ENCODE measurements at regions not wholly inside any gene's neighbourhood (a gene's known extent, or its start where the extent isn't known, plus 50 kb on each side); places are given as distances from the start of the nearest gene placed in this dataset.
A peak's percentile ranks its signal among the peaks of the same experiment; 100 is the strongest.

DNA sequence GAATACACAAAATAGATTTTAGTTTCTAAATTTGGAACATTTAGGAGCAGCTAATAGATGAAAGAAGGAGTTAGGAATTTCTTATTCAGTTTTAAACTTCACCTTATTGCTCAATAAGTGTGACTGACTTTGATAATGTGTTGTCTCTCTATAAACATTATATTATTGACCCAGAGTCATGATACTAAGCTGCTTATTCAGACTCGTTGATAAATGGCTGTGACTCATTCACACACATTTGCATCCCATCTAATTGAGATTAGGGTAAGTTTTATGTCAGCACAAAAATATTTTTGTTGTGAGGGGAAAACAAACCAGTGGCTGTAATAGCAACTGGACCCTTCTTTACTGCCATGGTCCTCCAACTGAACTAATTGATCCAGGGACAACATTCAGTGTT is 137.6 kb downstream of the GOLIM4 start:
- no peak for DNase-seq

DNA sequence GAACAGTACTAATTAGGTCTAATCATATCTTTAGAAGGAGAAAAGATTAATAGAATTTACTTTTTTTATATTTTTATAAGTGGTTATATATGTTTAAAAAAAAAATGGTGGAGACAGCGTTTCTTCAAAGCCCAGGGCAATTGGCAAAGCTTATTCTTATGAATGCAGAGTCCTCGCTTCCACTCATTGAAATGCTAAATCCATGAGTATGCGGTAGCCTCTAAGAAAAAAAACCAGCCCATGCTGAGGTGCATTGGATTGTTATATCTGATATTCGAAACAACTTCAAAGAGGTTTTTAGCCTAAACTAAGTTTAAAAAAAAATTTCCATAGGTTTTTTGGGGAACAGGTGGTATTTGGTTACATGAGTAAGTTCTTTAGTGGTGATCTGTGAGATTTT is 142.8 kb downstream of the GOLIM4 start:
- no peak for DNase-seq

DNA sequence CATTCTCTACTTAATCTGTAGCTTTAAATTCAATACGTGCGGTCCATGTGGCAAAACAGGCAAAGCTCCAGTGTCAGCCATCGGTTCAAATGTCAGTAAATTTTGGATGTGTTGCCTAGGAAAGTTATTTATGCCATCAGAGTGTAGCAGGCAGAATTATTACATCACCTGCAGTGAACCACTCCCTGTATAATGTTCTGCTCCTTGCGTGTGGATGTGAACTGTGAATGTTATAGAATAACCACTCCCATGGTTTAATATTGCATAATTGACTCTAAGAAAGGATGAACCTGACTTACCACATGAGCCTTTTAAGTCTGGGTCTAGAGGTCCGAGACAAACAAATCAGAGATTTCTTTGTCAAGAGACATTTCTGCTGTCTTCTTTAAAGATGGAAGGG is 145.5 kb downstream of the GOLIM4 start:
- DNase-seq, result no peak

DNA sequence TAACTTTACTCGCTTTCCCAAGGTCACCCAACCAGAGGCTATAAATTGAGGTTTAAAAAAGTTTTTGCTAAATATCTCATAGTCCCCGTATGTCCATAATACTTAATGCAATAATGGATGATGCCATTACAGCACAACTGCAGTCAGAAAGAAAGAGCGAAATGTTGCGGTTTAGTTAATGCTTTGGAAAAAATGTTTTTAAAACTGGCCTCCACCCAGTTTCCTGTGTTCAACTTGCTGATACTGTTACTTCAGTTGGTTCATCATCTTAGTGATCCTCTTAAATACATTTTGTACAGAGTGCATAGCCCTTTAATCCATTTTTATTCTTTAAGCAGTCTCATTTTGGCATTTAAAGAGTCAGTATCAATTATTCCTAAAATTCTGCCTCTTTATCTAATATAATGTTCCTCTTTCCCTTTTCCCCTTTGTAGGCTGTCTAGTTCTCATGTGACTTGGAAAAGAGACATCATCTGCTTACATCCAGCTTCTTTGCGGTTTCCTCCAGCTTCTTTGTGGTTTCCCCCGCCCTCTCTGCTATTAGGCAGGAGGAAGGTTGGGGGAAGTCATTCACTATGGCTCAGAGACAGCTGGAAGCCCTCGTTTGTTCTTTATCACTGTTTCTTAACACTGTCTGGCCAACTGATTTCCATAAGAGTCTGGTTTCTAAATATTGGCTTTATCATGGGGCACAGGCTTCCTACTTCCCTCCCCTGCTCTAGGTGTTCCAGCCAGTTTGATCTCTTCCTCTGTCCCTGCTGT is 154.3 kb downstream of the GOLIM4 start:
- no peak for DNase-seq

GRCh38 chr3:167940241-167940640 is 155.5 kb downstream of the GOLIM4 start:
- no peak for DNase-seq

DNA sequence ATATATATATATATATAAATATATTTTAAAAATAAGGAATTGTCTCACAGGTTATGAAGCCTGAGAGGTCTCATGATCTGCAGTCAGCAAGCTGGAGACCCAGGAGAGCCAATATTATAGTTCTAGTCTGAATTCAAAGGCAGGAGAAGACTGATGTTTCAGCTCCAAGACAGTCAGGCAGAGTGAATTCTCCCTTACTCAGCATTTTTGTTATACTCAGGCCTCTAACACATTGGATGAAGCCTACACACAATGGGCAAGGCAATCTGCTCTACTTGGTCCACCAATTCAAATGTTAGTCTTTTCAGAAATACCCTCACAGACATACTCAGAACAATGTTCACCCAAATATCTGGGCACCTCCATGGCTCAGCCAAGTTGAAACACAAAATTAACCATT is 157.2 kb downstream of the GOLIM4 start:
- no peak for DNase-seq

DNA sequence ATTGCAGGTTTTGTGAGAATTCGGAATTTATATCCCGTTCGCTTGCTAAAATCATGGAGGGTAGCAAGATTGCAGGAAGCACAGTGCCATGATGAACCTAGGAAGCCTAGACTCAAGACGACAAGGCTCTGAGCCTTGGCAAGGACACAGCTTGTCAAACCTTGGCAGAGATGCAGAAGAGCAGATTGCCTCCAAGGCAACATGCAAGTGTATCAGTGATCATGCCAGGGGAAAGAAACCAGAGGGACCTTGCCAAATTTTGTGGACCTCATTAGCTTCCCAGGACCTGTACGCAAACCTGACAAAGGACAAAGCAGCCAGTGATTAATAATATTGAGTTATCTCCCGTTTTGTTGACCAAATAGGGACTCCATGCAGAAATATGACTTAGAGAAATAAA is 159.7 kb downstream of the GOLIM4 start:
- DNase-seq, result no peak

DNA sequence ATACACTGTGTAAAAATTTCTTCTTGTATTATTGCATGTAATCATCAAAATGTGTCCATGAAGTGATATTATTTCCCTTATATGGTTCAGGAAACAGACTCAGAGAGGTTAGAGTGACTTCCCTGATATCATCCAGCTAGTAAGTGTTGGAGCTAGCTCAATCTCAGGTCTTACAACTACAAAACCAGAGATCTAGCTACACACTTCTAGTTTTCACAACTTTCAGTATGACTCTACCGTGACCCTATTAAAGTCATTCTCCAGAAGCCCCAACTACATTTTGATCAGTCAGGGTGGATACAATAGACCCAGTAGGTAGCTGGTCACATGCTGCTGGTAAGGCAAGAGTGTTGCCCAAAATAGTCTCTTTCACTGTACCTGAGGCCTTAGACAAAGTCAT is 165.3 kb downstream of the GOLIM4 start:
- DNase-seq, result no peak

- DNase-seq, result no peak
Measured at GRCh38 chr3:167929968-167930367, 165.8 kb downstream of the GOLIM4 start.

- no peak for DNase-seq
Measured at GRCh38 chr3:167928381-167928780, 167.3 kb downstream of the GOLIM4 start.

GRCh38 chr3:167920747-167921146 is 175.0 kb downstream of the GOLIM4 start:
- DNase-seq, result no peak

DNA sequence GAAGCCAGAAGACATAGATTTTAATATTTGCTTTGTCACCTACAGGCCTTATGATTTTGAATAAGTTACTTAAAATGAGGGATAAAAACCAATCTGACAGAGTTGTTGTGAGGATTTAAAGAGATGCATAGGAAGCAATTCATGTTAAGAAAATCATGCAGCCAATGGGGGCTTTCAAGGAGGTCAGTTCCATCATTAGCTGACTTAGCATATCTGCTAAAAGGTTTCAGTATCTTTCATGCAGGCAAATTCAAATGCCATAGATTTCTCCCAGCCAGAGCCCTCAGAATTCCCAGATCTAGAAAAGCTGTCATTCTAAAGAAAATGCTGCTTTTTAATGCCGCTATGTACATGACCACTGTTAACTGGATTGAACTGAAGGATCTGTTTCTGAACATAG is 176.1 kb downstream of the GOLIM4 start:
- DNase-seq, result no peak

- peak; percentile 49 for DNase-seq
Measured at GRCh38 chr3:167918686-167919085, 177.0 kb downstream of the GOLIM4 start.

DNA sequence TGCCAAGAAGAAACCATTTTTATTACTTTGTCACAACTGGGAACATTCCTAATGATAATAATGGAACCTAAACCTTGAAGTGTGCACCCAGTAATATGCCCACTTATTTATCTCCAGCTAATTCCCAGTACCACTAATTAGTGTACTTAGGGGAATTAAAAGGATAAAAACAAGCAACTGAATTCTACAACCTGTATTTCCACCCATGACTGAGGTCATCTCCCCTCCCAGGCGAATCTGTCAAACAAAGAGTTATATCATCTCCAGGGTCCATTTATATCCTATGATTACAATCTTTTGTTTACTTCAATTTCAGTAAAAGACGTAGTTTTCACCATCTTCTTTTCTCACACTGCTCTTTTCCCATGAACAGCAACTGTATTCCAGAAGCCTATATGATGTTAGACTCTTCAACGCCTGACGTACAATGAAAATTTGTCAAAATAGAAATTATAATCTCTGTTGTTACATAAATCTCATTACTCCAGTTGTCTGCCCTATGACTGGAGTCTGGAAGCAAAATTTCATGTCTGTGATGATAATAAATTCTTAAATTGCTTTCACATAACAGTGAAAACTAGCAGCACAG is 177.6 kb downstream of the GOLIM4 start:
- DNase-seq, result peak; percentile 78

DNA sequence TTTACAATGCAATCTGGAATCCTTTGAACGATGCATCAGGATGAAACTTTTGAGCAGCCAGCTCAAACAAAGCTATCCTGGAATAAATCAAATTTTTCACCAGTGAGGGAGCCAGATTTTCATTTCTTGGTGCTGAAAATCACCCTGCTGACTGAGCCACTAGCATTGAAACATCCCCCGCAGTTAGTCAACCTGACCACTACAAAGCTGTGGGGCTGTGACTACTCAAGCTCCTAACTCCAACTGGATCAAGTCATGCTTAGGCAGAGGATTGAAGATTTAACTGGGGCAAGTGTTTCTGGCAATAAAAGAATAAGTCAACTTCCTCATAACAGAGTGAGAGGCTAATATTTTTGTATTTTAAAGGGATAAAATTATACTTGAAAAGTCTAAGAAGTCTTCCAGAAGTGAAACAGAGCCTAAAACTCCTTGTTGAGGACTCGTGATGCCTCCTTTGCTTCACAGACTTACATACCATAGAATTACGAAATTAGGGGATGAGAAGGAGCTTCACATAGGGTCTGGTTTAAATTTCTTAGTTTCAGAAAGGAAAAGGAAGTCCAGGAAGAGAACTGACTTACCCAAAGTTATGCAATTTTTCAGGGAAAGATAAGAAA is 177.8 kb downstream of the SERPINI1 start:
- no peak for DNase-seq

DNA sequence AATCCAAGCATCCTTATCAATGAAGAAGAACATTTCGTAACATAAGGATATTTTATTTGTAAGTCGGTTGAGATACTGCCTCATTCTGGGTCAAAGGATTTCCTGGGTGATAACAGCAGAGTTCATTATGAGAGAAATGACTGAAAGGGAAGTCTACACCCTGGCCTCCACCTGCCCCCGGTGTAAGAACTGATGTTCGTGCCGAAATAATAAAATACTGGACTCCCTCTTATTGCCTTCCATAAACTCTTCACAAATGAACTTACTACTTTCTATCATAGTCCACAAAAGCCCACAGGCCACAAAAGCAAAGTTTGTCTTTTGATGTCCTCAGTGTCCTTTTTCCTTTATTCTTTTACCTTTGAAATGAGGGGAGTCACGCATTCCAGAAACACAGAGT is 174.4 kb downstream of the SERPINI1 start:
- DNase-seq, result no peak

- no peak for DNase-seq
Measured at GRCh38 chr3:167909504-167909896, 174.0 kb downstream of the SERPINI1 start.

GRCh38 chr3:167908746-167909503 is 173.4 kb downstream of the SERPINI1 start:
- DNase-seq, result no peak

GRCh38 chr3:167908221-167908620 is 172.7 kb downstream of the SERPINI1 start:
- DNase-seq, result no peak

- no peak for DNase-seq
Measured at GRCh38 chr3:167901138-167901537, 165.6 kb downstream of the SERPINI1 start.

DNA sequence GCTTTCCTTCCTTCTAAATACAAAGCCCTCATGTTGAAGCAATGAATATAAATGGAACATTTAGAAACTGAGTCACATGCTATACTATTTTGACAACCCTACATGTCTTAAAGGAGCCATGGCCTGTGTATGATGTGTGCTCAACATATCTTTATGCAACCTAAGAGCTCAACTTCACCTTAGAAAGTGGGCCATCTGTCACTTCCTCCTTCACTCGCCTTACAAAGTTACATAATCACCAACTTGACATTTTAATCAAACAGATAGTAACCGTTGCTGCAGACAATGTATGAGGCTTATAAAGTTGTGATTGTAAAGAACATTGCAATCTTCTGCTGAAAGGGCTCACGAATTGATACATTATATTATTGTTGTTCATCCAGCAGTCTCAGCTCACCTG is 163.6 kb downstream of the SERPINI1 start:
- no peak for DNase-seq

DNA sequence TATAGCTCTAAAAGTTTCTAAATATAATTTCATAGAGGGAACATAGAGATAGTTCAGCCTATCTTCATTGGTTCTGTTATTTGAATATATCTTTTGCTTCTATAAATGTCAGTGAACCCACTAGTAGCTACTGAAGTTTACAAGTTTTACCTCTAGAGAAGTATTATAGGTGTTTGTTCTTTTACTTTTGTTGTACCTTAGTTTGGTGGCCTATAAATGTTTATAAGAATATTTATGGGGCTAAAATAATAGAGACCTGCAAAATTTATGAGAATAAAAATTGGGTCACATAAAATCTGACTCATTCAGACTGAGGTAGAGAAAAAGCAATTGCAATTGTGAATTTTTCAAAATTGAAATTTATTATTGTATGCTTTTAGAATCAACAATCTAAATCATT is 162.6 kb downstream of the SERPINI1 start:
- no peak for DNase-seq

GRCh38 chr3:167895684-167896083 is 160.2 kb downstream of the SERPINI1 start:
- DNase-seq, result no peak

DNA sequence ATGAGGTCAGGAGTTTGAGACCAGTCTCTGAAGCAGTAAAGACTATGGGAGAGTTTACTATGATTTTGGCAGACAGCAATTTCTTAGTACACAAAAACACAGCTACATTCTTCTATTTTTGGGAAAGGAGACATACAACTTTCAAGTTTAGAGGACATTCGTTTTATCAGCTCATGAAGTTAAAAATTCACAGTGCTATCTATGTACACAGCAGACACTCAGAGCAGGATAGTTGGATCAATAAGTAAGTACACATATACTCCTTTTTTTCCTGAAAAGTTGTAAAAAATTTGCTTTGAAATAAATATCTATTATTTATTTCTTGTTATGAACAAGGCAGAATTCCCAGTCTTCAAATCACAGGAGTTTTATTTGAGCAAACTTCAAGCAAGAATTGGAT is 159.7 kb downstream of the SERPINI1 start:
- no peak for DNase-seq

All from NCI-H1105 treated with DMSO at 0.1 percent for 48 hours (cell line).